ENCODE measurements at regions not wholly inside any gene's neighbourhood (a gene's known extent, or its start where the extent isn't known, plus 50 kb on each side); places are given as distances from the start of the nearest gene placed in this dataset.

- no peak for TF ChIP-seq POLR2A (IDR thresholded peaks at IDR 0.05; ENCODE audit: low read length)
- TF ChIP-seq, protein P1, sequence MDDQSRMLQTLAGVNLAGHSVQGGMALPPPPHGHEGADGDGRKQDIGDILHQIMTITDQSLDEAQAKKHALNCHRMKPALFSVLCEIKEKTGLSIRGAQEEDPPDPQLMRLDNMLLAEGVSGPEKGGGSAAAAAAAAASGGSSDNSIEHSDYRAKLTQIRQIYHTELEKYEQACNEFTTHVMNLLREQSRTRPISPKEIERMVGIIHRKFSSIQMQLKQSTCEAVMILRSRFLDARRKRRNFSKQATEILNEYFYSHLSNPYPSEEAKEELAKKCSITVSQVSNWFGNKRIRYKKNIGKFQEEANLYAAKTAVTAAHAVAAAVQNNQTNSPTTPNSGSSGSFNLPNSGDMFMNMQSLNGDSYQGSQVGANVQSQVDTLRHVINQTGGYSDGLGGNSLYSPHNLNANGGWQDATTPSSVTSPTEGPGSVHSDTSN (IDR thresholded peaks at IDR 0.05) = no peak
- no peak for TF ChIP-seq CTCF (IDR thresholded peaks at IDR 0.05)
- TF ChIP-seq RCOR1 (IDR thresholded peaks at IDR 0.05; ENCODE audit: low read depth, low read length) = no peak
- no peak for TF ChIP-seq SREBF2 (IDR thresholded peaks at IDR 0.05)
- no peak for TF ChIP-seq ZFP36 (IDR thresholded peaks at IDR 0.05; ENCODE audit: borderline replicate concordance, partially characterized antibody)
- TF ChIP-seq PHF8 (IDR thresholded peaks at IDR 0.05; ENCODE audit: borderline replicate concordance, low read depth) = no peak
- no peak for TF ChIP-seq ELK1 (IDR thresholded peaks at IDR 0.05; ENCODE audit: low read depth, low read length)
- TF ChIP-seq POLR2AphosphoS2 (conservative IDR thresholded peaks at IDR 0.05; ENCODE audit: low read length) = no peak
- TF ChIP-seq JUN (IDR thresholded peaks at IDR 0.05) = no peak
- no peak for TF ChIP-seq ZNF302 (CRISPR knock-in tag; IDR thresholded peaks at IDR 0.05)
- TF ChIP-seq CEBPB (IDR thresholded peaks at IDR 0.05) = no peak
- TF ChIP-seq RAD21 (conservative IDR thresholded peaks at IDR 0.05 in 1 of 2, IDR thresholded peaks at IDR 0.05 in 1 of 2) = no peak
Observed at GRCh38 chr5:175325681-175326080, 118.3 kb downstream of the DRD1 start.

All from A549 (cell line).